ENCODE measurements at regions not wholly inside any gene's neighbourhood (a gene's known extent, or its start where the extent isn't known, plus 50 kb on each side); places are given as distances from the start of the nearest gene placed in this dataset.

GRCh38 chr10:8726084-8726778 is 671.7 kb downstream of the GATA3 start:
- H3K4me1 ChIP-seq = no peaks in the 10 kb centered on the region
- H3K36me3 ChIP-seq = no peaks in the 10 kb centered on the region
- DNase-seq (no peak), ATAC-seq (no peak)
- intact Hi-C loops (cut with DNase I) = no loop called here
- no peak for TF ChIP-seq CTCF (IDR thresholded peaks at IDR 0.05)
- H3K27ac ChIP-seq = no peak overlapping the region
- no peak overlapping the region for H3K4me3 ChIP-seq
- H3K27me3 ChIP-seq (ENCODE audit: low read depth) = no peaks in the 10 kb centered on the region
- no peaks in the 10 kb centered on the region for H3K9me3 ChIP-seq

GRCh38 chr10:8726779-8727084 is 672.2 kb downstream of the GATA3 start:
- Histone ChIP-seq H3K27me3 (ENCODE audit: low read depth) (no peaks in the 10 kb centered on the region), H3K9me3 (no peaks in the 10 kb centered on the region), H3K27ac (no peak overlapping the region), H3K36me3 (no peaks in the 10 kb centered on the region), H3K4me1 (no peaks in the 10 kb centered on the region), H3K4me3 (no peak overlapping the region)
- no peak for DNase-seq
- ATAC-seq = no peak
- intact Hi-C loops (cut with DNase I) = no loop called here
- TF ChIP-seq CTCF (IDR thresholded peaks at IDR 0.05) = no peak

GRCh38 chr10:8731121-8732095 is 676.9 kb downstream of the GATA3 start:
- intact Hi-C loops (cut with DNase I) = no loop called here
- Histone ChIP-seq H3K4me3 (no peak overlapping the region), H3K9me3 (no peaks in the 10 kb centered on the region), H3K27ac (no peak overlapping the region), H3K36me3 (no peaks in the 10 kb centered on the region), H3K27me3 (ENCODE audit: low read depth) (no peaks in the 10 kb centered on the region), H3K4me1 (no peaks in the 10 kb centered on the region)
- DNase-seq = no peak
- no peak for TF ChIP-seq CTCF (IDR thresholded peaks at IDR 0.05)
- ATAC-seq = no peak

- no peaks in the 10 kb centered on the region for H3K36me3 ChIP-seq
- intact Hi-C loops (cut with DNase I) = no loop called here
Measured at GRCh38 chr10:8738987-8739386, 684.5 kb downstream of the GATA3 start.

More at GRCh38 chr10:8738987-8739386, 684.5 kb downstream of the GATA3 start:
- Histone ChIP-seq H3K4me1 (no peaks in the 10 kb centered on the region), H3K9me3 (no peaks in the 10 kb centered on the region), H3K4me3 (no peak overlapping the region), H3K27me3 (ENCODE audit: low read depth) (no peaks in the 10 kb centered on the region), H3K27ac (no peak overlapping the region)
- DNase-seq = no peak
- no peak for ATAC-seq
- no peak for TF ChIP-seq CTCF (IDR thresholded peaks at IDR 0.05)
